ENCODE measurements at regions not wholly inside any gene's neighbourhood (a gene's known extent, or its start where the extent isn't known, plus 50 kb on each side); places are given as distances from the start of the nearest gene placed in this dataset.
"Not testable (repeated sequence)": the region's sequence is repeated elsewhere in the genome, so short reads cannot be mapped to it uniquely, and the experiment has no call there.

- no peak for DNase-seq (ENCODE audit: low spot score)
These were observed 97.0 kb downstream of the DRD1 start for GRCh38 chr5:175347027-175347426.

DNA sequence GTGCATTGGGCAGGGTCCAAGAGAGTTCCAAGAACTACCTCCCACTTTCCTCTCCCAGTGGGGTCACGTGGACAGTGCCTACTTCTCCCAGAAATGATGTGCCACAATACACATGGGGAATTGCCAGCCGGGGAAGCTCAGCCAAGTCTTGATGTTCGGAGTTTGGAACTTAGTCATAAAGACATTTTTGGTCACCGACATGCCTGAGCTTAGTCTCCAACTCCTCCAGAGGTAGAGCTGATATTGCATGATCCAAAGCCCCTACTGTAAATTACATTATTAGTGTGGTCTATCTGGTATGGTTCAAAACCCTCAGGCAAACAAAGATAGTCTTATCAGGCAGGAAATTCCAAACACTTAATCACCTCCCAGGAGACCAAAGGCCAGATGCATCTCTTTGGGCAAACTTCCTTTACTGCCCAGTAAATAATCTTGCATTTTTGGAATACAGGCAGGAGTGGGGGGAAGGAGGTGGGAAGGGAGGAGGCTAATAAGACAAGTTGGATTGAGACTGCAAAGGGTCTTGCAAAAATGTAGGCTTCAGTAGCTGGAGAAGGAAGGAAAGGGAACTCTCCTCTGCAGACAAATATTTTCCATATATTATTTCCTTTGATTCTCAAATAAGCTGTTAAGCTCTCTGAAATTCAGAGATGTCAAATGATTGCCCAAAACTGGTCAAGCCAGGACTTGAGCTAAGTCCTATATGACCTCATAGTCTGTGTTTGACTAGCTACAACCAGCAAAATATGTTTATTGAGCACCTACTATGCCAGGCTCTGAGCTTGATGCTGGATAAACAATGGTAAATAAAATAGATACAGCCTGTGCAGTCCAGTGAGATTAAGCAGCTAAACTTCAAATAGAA is 99.4 kb downstream of the DRD1 start:
- DNase-seq (ENCODE audit: low spot score) = no peak

GRCh38 chr5:175343308-175343707 is 100.7 kb downstream of the DRD1 start:
- no peak for DNase-seq (ENCODE audit: low spot score)

DNA sequence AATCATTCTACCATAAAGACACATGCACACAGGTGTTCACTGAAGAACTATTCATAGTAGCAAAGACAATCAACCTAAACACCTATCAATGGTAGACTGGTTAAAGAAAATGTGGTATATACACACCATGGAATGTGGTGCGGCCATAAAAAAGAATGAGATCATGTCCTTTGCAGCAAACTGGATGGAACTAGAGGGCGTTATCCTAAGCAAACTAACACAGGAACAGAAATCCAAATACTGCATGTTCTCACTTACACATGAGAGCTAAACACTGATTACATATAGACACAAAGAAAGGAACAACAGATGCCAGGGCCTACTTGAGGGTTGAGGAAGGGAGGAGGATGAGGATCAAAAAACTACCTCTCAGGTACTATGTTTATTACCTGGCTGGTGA is 103.8 kb downstream of the DRD1 start:
- DNase-seq (ENCODE audit: low spot score) = no peak

- no peak for DNase-seq (ENCODE audit: low spot score)
These were observed 106.3 kb downstream of the DRD1 start for GRCh38 chr5:175337680-175338079.

DNA sequence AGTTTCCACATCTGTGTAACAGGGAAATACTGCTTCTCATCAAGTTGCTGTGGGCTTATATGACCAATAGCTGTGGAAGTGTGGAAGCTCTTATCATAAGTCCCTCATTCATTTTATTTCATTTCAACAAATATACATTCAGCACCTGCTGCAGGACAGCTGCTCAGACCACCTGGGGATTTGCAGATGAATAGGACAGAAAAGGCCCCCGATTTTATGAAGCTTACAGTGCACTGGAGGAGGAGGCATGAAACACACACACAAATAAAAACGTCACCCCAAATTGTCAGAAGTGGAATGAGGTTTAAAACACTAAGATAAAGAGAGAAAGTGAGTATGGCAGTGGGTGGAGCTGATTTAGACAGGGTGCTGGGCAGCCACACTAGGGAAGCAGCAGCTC is 107.2 kb downstream of the DRD1 start:
- no peak for DNase-seq (ENCODE audit: low spot score)

- no peak for DNase-seq (ENCODE audit: low spot score)
These were observed 108.3 kb downstream of the DRD1 start for GRCh38 chr5:175335691-175336090.

DNA sequence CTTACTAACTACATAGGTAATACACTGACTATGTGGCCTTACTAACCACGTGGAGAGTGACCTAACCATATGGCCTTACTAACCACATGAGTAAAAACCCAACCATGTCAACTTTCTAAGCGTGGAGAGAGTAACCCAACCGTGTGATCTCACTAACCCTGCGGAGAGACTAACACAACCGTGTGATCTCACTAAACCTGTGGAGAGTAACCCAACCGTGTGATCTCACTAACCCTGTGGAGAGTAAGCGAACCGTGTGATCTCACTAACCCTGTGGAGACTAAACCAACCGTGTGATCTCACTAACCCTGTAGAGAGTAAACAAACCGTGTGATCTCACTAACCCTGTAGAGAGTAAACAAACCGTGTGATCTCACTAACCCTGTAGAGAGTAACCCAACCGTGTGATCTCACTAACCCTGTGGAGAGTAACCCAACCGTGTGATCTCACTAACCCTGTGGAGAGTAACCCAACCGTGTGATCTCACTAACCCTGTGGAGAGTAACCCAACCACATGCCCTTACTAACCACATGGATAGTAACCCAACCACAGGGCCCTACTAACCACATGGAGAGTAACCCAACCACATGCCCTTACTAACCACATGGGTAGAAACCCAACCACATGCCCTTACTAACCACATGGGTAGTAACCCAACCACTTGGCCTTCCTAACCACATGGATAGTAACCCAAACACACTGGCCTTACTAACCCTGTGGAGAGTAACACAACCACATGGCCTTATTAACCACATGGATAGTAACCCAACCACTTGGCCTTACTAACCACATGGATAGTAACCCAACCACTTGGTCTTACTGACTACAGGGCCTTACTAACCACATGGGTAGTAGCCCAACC is 112.6 kb downstream of the DRD1 start:
- DNase-seq (ENCODE audit: low spot score) = not testable (repeated sequence)

- no peak for DNase-seq (ENCODE audit: low spot score)
These were observed 114.0 kb downstream of the DRD1 start for GRCh38 chr5:175329976-175330375.

DNA sequence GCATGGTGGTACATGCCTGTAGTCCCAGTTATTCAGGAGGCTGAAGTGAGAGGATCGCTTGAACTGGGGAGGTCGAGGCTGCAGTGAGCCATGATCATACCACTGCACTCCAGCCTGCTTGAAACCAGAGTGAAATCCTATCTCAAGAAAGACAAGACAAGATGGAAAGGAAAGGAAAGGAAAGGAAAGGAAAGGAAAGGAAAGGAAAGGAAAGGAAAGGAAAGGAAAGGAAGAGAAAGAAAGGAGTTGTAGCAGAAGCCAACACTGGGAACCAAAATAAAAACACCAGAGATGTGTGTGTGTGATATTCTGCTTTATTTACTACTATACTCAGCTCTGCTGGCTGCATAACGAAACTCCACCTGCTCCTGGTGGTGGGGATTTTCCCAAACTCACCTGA is 115.3 kb downstream of the DRD1 start:
- no peak for DNase-seq (ENCODE audit: low spot score)

GRCh38 chr5:175328176-175328575 is 115.8 kb downstream of the DRD1 start:
- DNase-seq (ENCODE audit: low spot score) = no peak

DNA sequence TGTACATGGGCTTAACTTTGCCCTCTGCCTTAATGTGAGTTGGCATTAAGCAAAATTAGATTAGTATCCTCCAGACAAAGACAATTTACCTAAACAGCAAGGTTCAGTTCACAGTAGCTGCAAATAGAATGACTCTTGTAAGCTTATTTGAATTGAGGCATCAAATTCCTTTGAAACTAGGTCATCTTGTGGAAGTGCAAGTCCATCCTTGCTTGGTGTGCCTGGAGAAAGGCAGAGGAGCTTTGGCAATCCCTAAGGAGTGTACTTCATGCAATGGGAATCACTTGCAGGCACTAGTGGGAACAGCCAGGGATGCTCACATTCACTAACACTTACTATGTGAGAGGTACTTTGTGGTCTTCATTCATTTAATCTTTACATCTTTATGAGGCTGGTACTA is 118.3 kb downstream of the DRD1 start:
- DNase-seq (ENCODE audit: low spot score) = no peak

GRCh38 chr5:175321927-175322532 is 122.0 kb downstream of the DRD1 start:
- no peak for DNase-seq (ENCODE audit: low spot score)

- DNase-seq (ENCODE audit: low spot score) = no peak
These were observed 124.8 kb downstream of the DRD1 start for GRCh38 chr5:175319199-175319598.

DNA sequence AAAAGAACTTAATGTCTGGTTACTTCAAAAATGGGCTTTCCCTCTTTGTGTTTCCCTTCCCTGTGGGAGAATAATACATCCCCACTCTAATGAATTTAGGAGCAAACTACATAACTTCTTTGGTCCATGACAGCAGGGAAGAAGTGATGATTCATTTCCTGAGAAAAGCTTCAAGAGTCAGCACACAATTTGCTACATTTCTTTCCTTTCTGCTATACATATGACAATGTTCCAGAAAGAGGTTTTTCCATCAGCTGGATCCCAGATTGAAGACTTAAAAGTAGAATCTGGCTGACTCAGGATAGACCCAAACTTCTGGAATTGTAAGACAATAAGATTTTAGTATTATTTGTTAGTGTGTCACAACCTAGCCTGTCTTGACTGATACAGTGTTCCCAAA is 126.1 kb downstream of the DRD1 start:
- DNase-seq (ENCODE audit: low spot score) = no peak

DNA sequence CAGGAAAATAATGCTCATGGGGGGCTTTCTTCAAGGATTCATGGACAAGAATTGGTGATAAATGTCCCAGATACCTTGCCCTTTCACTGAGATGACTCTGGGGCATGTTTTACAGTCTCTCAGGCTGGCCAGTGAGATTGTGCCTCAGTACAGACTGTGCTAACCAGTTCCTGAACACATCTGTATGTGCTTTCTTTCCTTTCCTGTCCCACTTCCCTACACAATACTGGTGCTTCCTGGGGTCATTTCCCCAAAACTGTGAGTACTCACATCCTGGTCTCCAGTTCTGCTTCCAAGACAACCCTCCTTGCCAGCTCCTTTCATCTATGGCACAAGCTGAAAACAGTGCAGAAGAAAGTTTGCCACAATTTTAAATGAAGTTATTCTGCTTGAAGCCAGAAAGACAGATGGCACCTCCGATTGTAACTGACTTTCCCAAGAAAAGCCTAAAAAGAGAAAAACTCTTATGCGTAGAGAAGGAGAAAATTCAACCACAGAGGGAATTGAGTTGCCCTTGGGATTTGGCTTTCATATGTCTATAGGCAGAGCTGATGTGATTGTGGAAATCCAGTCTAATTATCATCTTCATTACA is 134.7 kb downstream of the DRD1 start:
- no peak for DNase-seq (ENCODE audit: low spot score)

DNA sequence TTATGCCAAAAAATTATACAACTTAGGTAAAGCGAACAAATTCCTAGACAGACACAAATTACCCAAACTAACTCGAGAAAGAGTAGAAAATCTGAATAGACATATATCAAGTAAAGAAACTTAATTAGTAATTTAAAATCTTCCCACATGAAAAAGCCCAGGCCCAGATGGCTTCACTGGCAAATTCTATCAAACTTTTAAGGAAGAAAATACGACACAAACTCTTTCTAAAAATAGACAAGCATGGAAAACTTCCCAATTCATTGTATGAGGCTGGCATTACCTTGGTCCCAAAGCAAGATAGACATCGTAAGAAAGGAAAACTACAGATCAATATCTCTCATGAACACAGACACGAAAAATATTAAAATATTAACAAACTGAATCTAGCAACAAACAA is 135.3 kb downstream of the DRD1 start:
- DNase-seq (ENCODE audit: low spot score) = no peak

- DNase-seq (ENCODE audit: low spot score) = no peak
These were observed 137.6 kb downstream of the DRD1 start for GRCh38 chr5:175306381-175306780.

- no peak for DNase-seq (ENCODE audit: low spot score)
These were observed 138.7 kb downstream of the DRD1 start for GRCh38 chr5:175305251-175305650.

GRCh38 chr5:175290379-175290778 is 153.6 kb downstream of the DRD1 start:
- DNase-seq (ENCODE audit: low spot score) = no peak

- DNase-seq (ENCODE audit: low spot score) = no peak
These were observed 155.8 kb downstream of the DRD1 start for GRCh38 chr5:175288048-175288621.

DNA sequence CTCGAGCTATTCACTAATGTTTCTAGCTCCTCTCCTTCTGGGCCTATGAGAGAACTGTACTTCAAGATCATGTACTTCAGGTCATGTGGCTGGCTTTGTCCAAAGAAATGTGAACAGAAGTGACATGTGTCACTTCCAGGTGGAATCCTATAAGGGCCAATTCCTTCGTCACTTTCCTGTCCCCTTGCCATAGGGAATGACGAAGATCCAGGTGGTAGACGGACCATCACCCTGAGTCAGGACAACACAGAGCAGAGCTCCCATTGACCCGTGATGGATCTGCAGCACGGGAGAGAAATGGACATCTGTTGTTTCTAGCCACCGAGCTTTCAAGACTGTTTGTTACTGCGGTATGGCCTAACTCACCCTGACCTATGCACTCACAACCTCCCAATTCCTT is 157.0 kb downstream of the DRD1 start:
- no peak for DNase-seq (ENCODE audit: low spot score)

All from left forelimb (tissue), 1 donor.